PFSK-1 (cell line): ENCODE measurements at regions not wholly inside any gene's neighbourhood (a gene's known extent, or its start where the extent isn't known, plus 50 kb on each side); places are given as distances from the start of the nearest gene placed in this dataset.

Experiments used
- POLR2AphosphoS5 ChIP-seq: IDR thresholded peaks from 2 replicates; pipeline ENCODE4 v1.6.1; 2012; ENCODE audit warnings: low read depth, mild to moderate bottlenecking, control low read depth, low read length, moderate library complexity
- SIN3A ChIP-seq: IDR thresholded peaks from 2 replicates; pipeline ENCODE4 v1.6.1; 2012; ENCODE audit warnings: mild to moderate bottlenecking, low read length, moderate library complexity, borderline replicate concordance; ENCODE audit not compliant: insufficient read depth
- TAF1 ChIP-seq: IDR thresholded peaks from 2 replicates; pipeline ENCODE4 v1.6.1; 2012; ENCODE audit warnings: low read length, control low read depth, borderline replicate concordance; ENCODE audit not compliant: insufficient read depth

DNA sequence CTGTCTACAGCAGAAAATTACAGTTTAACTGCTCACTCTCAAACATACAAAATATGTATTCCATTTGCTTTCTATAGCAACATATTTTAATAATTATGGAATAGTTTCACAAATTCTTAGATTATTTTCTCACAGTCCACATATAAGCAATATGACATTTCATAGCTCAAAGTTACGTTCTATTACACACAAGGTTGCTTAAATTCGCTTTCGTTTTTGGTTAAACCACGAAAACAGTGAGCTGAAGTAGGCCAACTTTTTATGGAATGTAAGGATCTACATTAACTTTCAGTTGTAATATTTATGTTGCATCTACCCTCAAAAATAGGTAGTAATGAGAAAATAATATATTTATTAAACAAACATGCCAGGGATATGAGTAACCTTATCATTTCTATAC is 966.0 kb upstream of the ACO1 start:
- TF ChIP-seq SIN3A = no peak
- no peak for TF ChIP-seq POLR2AphosphoS5
- no peak for TF ChIP-seq TAF1
